HG03342 (cell line): ENCODE measurements at regions not wholly inside any gene's neighbourhood (a gene's known extent, or its start where the extent isn't known, plus 50 kb on each side); places are given as distances from the start of the nearest gene placed in this dataset.

Experiments used
- ATAC-seq: cut with Tn5 transposase; IDR thresholded peaks from one replicate; pipeline ENCODE4 v1.9.1; 2021; ENCODE audit warnings: mild to moderate bottlenecking, moderate library complexity; ENCODE audit not compliant: unreplicated experiment

DNA sequence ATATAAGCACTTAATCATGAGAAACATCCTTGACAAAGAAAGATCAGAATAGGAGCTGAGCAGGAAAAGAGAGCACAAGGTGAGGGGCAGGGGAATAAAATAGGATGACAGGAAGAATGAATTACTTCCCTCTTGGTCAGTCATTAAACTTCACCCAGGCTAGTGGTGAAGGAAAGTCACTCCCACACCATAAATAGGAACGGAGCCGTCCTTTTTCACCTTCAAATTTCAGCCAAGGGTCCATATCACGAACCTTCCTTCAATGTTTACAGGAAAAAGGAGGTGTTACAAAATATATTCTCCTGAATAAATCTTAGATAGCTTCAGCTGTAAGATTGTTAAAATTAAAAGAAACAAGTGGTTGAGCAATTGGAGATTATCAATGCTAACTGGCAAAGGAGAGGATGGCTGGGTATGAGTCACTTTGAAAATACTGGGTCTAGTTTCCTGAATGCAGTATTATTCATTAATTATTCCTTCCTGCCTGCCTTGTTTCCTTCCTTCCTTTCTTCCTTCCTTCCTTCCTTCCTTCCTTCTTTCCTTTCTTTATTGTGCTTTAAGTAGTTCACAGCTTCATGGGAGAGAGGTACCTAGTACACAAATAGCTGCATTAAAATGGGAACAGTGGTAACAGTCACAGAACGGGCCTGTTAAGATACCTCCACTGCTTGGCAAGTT, 292.3 kb upstream of the ID2 start:
- no peak for ATAC-seq

DNA sequence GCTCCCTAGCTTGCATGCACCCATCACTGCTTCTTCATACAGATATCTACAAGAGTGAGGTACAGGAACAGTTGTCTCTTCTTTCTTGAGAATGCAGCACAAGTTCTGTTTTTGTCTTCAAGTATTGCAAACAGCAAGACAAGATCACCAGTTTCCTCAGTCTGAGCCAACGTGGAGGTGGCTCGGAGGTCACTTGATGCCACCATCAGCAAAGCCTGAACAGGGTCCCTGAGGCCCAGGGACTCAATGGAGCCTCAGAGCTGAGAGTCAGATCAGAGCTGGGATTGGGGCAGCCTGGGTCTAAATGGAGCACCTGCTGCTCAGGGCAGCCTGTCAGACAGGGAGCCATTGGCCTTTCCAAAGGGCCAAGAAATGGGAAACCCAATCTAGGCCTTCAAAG, 290.7 kb upstream of the ID2 start:
- ATAC-seq = no peak

DNA sequence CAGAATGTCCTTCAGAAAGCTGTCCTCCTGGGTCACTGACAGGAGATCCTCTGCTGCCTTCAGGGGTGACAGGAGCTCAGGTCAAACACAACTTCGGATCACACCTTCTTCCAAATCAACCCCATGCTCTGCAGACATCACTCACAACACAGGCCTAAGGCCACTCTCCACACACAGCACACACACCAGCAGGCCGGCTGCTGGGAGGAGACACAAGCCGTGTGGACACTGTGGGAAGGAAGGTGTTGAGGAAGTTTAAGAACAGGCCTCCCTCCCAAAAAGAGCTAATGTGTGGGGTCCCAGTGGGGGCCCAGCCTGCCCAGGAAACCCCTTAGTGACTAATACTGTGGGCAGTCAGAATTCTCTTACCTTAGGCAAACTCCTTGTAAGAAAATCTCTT, 290.3 kb upstream of the ID2 start:
- no peak for ATAC-seq

DNA sequence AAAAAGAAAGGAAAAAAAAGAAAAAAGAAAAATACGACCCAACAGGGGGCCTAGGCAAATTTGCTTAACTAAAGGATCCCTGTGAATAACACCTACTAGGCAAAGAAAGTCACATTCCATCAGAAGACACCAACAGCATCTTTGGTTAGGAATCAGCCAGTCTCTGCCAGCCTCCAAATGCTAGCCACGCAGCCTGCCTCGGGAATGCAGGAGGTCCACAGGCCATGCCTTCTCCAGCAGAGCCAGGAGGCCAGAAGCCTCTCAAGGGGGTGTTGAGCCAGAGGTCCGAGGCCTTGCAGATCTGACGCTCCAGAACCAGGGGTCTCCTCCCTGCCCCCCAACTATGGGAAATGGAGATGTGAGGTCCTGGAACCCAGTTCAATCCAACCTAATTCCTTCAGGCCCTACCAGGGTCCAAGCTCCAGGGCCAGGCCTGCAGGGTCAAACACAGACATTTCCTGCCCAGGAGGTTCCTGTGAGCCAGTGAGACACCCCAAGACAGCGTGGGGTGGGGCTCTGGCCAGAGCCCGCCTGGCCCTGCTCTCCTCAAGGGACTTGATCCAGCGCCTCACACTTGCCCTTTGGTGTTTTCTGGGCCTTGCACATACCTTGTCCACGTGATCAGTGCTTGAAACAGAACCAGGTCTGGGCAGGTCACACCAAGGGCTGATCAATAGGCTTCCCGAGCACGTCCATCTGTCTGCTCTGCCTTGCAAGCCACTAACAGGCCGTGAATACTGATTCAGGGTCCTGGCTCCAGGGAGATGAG, 289.6 kb upstream of the ID2 start:
- ATAC-seq = no peak

GRCh38 chr2:8393506-8393905, 288.4 kb upstream of the ID2 start:
- ATAC-seq = no peak

DNA sequence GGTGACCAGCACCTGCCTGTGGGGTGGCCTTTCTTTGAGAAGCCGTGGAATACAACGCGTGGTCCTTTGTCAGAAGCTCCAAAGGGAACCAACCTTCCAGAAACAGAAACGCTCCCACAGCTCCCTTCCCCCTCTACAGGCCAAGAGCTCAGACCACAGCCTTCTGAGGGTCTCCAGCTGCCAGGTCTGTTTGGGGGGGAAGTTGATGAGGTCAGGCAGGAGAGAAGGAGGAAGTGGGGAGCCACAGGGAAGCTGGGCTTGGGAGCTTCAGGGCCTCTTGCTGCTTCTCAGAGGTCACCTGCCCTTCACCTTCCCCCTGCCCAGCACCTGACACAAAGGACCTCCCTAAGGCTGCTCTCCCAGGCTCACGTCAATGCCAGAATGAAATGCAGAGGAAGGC, 287.7 kb upstream of the ID2 start:
- no peak for ATAC-seq

GRCh38 chr2:8394569-8395359, 287.1 kb upstream of the ID2 start:
- no peak for ATAC-seq

- no peak for ATAC-seq
Measured at GRCh38 chr2:8395718-8396117, 286.1 kb upstream of the ID2 start.

- no peak for ATAC-seq
Measured at GRCh38 chr2:8398040-8398668, 283.7 kb upstream of the ID2 start.

- ATAC-seq = no peak
Measured at GRCh38 chr2:8399731-8400130, 282.1 kb upstream of the ID2 start.

- ATAC-seq = no peak
Measured at GRCh38 chr2:8400196-8400595, 281.7 kb upstream of the ID2 start.

DNA sequence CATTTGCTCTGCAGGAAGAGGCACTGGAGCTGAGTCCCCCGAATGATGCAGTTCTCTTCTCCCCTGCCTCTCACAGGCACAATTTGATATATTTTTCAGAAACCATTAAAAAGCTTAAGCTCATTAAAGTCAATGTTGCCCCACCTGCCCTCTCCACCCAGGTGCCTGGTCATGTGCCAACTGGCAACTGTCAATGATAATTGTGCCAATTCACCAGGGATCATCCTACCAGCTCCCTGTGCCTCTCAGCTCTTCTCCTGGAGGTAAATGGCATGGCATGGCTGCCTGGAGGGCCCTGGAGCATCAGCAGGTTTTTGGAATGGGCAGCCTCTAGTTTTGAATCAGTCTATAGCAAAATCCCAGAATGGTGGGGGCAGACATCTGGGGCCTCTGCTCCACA, 279.6 kb upstream of the ID2 start:
- ATAC-seq = no peak

GRCh38 chr2:8403876-8404275, 278.0 kb upstream of the ID2 start:
- ATAC-seq = no peak

DNA sequence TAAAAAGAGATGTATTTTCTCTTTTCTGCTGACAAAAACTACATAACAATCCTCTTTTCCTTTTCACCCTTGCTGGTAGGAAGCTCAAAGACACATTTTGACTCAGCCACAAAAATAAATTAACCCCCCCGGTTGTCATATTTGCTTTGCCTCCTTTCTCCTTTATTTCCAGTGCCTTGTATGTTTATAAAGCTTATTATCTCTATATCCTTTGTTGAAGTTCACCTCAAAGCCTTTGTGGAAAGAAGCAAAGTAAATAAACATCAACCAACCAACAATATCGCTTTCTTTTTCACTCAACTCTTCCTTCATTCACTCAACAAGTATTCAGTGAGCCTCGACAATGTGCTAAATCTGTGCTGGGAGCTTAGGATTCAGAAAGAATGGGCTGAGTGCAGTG, 276.5 kb upstream of the ID2 start:
- ATAC-seq = no peak

GRCh38 chr2:8406271-8406670, 275.6 kb upstream of the ID2 start:
- ATAC-seq = no peak

- no peak for ATAC-seq
Measured at GRCh38 chr2:8407332-8407731, 274.5 kb upstream of the ID2 start.

DNA sequence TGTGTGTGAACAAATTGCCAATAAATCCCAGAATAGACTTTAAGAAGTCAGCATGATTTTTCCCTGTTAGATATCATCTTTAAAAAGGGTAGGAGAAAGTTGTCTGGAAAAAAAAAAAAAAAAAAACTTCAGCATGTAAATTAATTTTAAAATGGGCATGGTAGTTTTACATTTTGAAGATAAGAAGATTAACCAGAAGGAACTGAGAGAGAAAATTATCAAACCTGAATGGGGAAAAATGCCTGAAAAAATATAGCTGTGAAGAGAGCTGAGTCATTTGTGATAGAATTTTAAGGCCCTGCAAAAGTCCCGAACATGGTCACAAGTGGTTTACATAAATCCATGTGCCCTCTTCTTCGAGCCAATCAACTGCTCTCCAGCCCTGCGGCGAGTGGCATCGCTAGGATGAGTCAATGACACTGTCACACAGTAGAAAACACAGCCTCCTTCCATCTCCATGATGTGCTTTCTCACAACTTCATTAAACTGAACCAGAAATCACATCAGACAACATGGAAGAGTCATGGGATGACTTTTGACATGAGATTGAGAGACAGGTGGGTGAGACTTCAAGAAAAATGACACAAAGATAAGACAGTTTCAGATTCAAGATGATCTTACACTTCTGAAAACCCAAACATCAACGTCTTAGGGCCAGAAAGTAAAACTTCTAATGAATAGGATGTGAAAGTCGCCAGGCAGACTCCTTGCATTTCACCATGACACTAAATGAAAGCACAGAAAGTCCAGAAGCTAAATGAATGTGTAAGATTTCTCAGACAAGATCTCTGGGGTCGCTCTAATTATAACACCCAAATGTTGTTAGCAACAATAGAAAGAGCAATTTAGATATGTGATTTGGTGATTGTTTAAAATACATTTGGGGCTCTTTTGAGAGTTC, 273.0 kb upstream of the ID2 start:
- peak; percentile 90 for ATAC-seq

DNA sequence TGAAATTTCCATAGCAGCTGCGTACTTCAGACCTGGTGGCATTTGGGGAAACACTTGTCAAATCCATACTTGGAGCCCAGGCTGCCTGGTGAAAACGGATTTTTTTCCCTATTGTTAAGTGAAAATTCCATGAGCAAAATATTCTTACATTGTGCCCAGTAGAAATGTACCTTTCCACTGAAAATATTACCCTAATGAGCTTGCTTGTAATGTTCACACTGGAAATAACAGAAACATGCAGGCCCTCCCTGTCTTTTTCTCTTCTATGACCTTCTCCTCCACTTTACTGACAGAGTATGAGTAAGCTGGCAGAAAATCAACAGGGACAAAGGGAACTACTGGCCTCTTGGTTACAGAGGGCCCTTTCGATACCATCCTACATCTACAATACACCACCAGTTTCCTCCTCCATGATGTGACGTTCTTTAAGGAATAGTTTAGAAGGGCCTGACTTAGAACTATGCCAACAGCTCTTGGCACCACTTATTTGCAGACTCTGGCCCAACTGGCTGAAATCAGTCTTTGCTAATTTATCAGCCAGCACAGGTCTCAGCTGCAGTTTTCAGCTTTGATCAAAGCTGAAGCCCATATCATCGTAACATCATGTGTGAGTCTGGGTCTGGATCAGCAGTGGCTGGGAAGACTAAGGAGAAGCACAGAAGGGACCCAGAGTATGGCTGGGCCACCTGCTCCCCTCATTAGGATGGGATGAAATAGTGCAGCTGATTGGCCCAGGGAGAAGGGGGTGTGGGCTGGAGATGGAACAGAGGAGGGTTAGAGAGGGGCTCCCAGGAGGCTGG, 272.2 kb upstream of the ID2 start:
- no peak for ATAC-seq

GRCh38 chr2:8412082-8412481, 269.8 kb upstream of the ID2 start:
- no peak for ATAC-seq

DNA sequence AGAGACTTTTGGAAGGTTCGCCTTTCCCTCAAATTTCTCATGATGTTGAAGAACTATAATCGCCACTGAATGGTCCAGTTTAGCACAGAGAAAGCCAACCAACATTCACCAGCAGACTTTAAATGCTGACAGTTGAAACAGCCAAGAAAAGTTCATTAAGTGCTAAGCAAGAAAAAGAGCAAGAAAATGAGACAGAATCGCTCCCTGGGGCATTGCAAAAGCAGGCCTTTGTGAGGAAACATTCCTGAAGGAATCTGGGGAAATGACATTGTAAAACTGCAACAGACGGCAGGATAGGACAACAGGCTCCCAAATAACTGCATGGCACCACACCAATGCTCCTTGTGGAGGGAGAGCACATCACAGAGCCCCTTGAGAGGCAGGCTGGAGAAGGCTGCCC, 269.3 kb upstream of the ID2 start:
- ATAC-seq = no peak
